ENCODE measurements at regions not wholly inside any gene's neighbourhood (a gene's known extent, or its start where the extent isn't known, plus 50 kb on each side); places are given as distances from the start of the nearest gene placed in this dataset.

- TF ChIP-seq CTCF (IDR thresholded peaks at IDR 0.05) (no peak), POLR2A (IDR thresholded peaks at IDR 0.05) (no peak)
Observed at GRCh38 chr16:62272035-62272434, 235.8 kb upstream of the CDH8 start.

Data from thyroid gland (tissue), 4 donors.